Kidney (tissue), 13 donors: ENCODE measurements at regions not wholly inside any gene's neighbourhood (a gene's known extent, or its start where the extent isn't known, plus 50 kb on each side); places are given as distances from the start of the nearest gene placed in this dataset.

ENCODE experiments used
- DNase-seq, 5 donors: peaks; one replicate each; pipeline ENCODE4 v3.0.0-alpha.2; 2013 to 2020
- FAIRE-seq: peaks from 2 replicates; lab custom pipeline; 2012; peaks lifted over from hg19 to GRCh38; lab: Jason Lieb, UNC
- H3K27ac ChIP-seq, 2 donors: one replicate each; pipeline ENCODE4 v1.7.0; 2013; ENCODE audit warnings: low read depth in 2 of 2, low read length in 2 of 2, inconsistent platforms in 1 of 2
- H3K27me3 ChIP-seq: one replicate; pipeline ENCODE4 v1.7.1; 2013; ENCODE audit warnings: low read length, inconsistent platforms; ENCODE audit not compliant: control insufficient read depth, insufficient read depth
- H3K36me3 ChIP-seq, 3 donors: one replicate each; pipeline versions ENCODE4 v1.7.0 to v1.7.1; 2013; ENCODE audit warnings: low read length in 3 of 3, control low read depth in 1 of 3, inconsistent platforms in 1 of 3; ENCODE audit not compliant: insufficient read depth in 3 of 3, control insufficient read depth in 2 of 3
- H3K4me1 ChIP-seq, 3 donors: one replicate each; pipeline versions ENCODE4 v1.7.0 to v1.7.1; 2013; ENCODE audit warnings: low read length in 3 of 3, inconsistent platforms in 1 of 3, low read depth in 1 of 3; ENCODE audit not compliant: control insufficient read depth in 2 of 3, insufficient read depth in 2 of 3
- H3K4me3 ChIP-seq, 3 donors: one replicate each; pipeline versions ENCODE4 v1.7.0 to v1.8.1; 2013; ENCODE audit warnings: low read length in 3 of 3, control low read depth in 1 of 3, inconsistent platforms in 1 of 3
- H3K9ac ChIP-seq, 3 donors: one replicate each; pipeline versions ENCODE4 v1.7.0 to v1.7.1; 2013; ENCODE audit warnings: low read length in 3 of 3, control low read depth in 1 of 3, inconsistent platforms in 1 of 3
- H3K9me3 ChIP-seq, 3 donors: one replicate each; pipeline versions ENCODE4 v1.7.0 to v1.7.1; 2013; ENCODE audit warnings: low read length in 3 of 3, control low read depth in 1 of 3, inconsistent platforms in 1 of 3; ENCODE audit not compliant: control insufficient read depth in 2 of 3, insufficient read depth in 1 of 3
- CTCF ChIP-seq: IDR thresholded peaks from 3 replicates; pipeline ENCODE4 v1.5.1; 2012; ENCODE audit warnings: mild to moderate bottlenecking, moderate library complexity, borderline replicate concordance; ENCODE audit not compliant: insufficient read depth; ENCODE audit errors: extremely low read depth
- intact Hi-C: fragments of 100-400 bp; cut with DNase I; formaldehyde crosslinking; loops from one replicate; pipeline ENCODE4 v1.11.1; 2022
- donor health status: control.
- donor health status: control.
- donor health status: control.
- donor health status: control.
- donor health status: control.
- donor health status: DM: yes; HTN: yes; CAD: no.
- donor health status: Normal renal cell carcinoma (clear cell type).

- H3K9me3 ChIP-seq = no peaks in the 10 kb centered on the region
- no peak overlapping the region for H3K9ac ChIP-seq
- H3K4me3 ChIP-seq = no peak overlapping the region
- H3K36me3 ChIP-seq = no peaks in the 10 kb centered on the region
- no peak for TF ChIP-seq CTCF
- no peaks in the 10 kb centered on the region for H3K27me3 ChIP-seq
- H3K4me1 ChIP-seq = no peaks in the 10 kb centered on the region
- H3K27ac ChIP-seq = no peak overlapping the region
- FAIRE-seq = no peak
- no peak for DNase-seq
- intact Hi-C loops = no loop called here
These were observed 228.5 kb upstream of the CACNA2D1 start for GRCh38 chr7:82672078-82672477.

GRCh38 chr7:82669141-82669540 lies 225.6 kb upstream of the CACNA2D1 start:
- FAIRE-seq (no peak), DNase-seq (no peak)
- Histone ChIP-seq H3K27me3 (no peaks in the 10 kb centered on the region), H3K4me1 (no peaks in the 10 kb centered on the region), H3K27ac (no peak overlapping the region), H3K9me3 (no peaks in the 10 kb centered on the region), H3K9ac (no peak overlapping the region), H3K36me3 (no peaks in the 10 kb centered on the region), H3K4me3 (no peak overlapping the region)
- intact Hi-C loops = no loop called here
- no peak for TF ChIP-seq CTCF

GRCh38 chr7:82668676-82669075 lies 225.1 kb upstream of the CACNA2D1 start:
- no peaks in the 10 kb centered on the region for H3K9me3 ChIP-seq
- intact Hi-C loops = no loop called here
- FAIRE-seq = no peak

More at GRCh38 chr7:82668676-82669075, 225.1 kb upstream of the CACNA2D1 start:
- TF ChIP-seq CTCF = no peak
- DNase-seq = no peak
- no peaks in the 10 kb centered on the region for H3K27me3 ChIP-seq
- H3K4me1 ChIP-seq = no peaks in the 10 kb centered on the region
- H3K4me3 ChIP-seq = no peak overlapping the region
- H3K9ac ChIP-seq = no peak overlapping the region
- no peaks in the 10 kb centered on the region for H3K36me3 ChIP-seq
- H3K27ac ChIP-seq = no peak overlapping the region
